HG03066 (cell line): ENCODE measurements at regions not wholly inside any gene's neighbourhood (a gene's known extent, or its start where the extent isn't known, plus 50 kb on each side); places are given as distances from the start of the nearest gene placed in this dataset.

Experiments used
- ATAC-seq: cut with Tn5 transposase; IDR thresholded peaks from one replicate; pipeline ENCODE4 v1.9.1; 2021; ENCODE audit warnings: low read depth; ENCODE audit not compliant: unreplicated experiment

GRCh38 chr3:23644099-23644498, 161.7 kb upstream of the UBE2E1 start:
- ATAC-seq, result no peak

- no peak for ATAC-seq
Observed at GRCh38 chr3:23644676-23645075, 161.1 kb upstream of the UBE2E1 start.

GRCh38 chr3:23645533-23646183, 160.1 kb upstream of the UBE2E1 start:
- no peak for ATAC-seq

- ATAC-seq, result no peak
Observed at GRCh38 chr3:23646184-23646920, 159.4 kb upstream of the UBE2E1 start.

GRCh38 chr3:23647706-23648258, 158.0 kb upstream of the UBE2E1 start:
- no peak for ATAC-seq

- ATAC-seq, result no peak
Observed at GRCh38 chr3:23648326-23648995, 157.3 kb upstream of the UBE2E1 start.

GRCh38 chr3:23648996-23649395, 156.8 kb upstream of the UBE2E1 start:
- no peak for ATAC-seq

- ATAC-seq, result no peak
Observed at GRCh38 chr3:23649448-23649847, 156.3 kb upstream of the UBE2E1 start.

GRCh38 chr3:23650371-23651140, 155.2 kb upstream of the UBE2E1 start:
- no peak for ATAC-seq

GRCh38 chr3:23653647-23654525, 151.9 kb upstream of the UBE2E1 start:
- ATAC-seq, result peak; percentile 94

GRCh38 chr3:23654571-23654970, 151.2 kb upstream of the UBE2E1 start:
- ATAC-seq, result no peak

- ATAC-seq, result no peak
Observed at GRCh38 chr3:23655749-23656148, 150.0 kb upstream of the UBE2E1 start.

- ATAC-seq, result no peak
Observed at GRCh38 chr3:23656199-23656598, 149.6 kb upstream of the UBE2E1 start.

- ATAC-seq, result no peak
Observed at GRCh38 chr3:23656821-23657220, 148.9 kb upstream of the UBE2E1 start.

- no peak for ATAC-seq
Observed at GRCh38 chr3:23657647-23658046, 148.1 kb upstream of the UBE2E1 start.

- ATAC-seq, result peak; percentile 64
Observed at GRCh38 chr3:23659274-23659673, 146.5 kb upstream of the UBE2E1 start.

GRCh38 chr3:23659840-23660430, 145.8 kb upstream of the UBE2E1 start:
- ATAC-seq, result no peak

GRCh38 chr3:23662079-23662617, 143.6 kb upstream of the UBE2E1 start:
- ATAC-seq, result no peak

- ATAC-seq, result no peak
Observed at GRCh38 chr3:23663246-23663645, 142.5 kb upstream of the UBE2E1 start.
